Esophagus (tissue), 2 donors: ENCODE measurements at regions not wholly inside any gene's neighbourhood (a gene's known extent, or its start where the extent isn't known, plus 50 kb on each side); places are given as distances from the start of the nearest gene placed in this dataset.
"Not testable (repeated sequence)": the region's sequence is repeated elsewhere in the genome, so short reads cannot be mapped to it uniquely, and the experiment has no call there.

Source experiments
- H3K27ac ChIP-seq, 2 donors: one replicate each; pipeline ENCODE4 v1.5.1; 2013; ENCODE audit warnings: low read depth in 2 of 2, mild to moderate bottlenecking in 2 of 2, inconsistent platforms in 1 of 2, low read length in 1 of 2, moderate library complexity in 1 of 2
- H3K27me3 ChIP-seq, 2 donors: one replicate each; pipeline ENCODE4 v1.6.1; 2013; ENCODE audit warnings: low read length in 2 of 2, control low read depth in 1 of 2, mild to moderate bottlenecking in 1 of 2; ENCODE audit not compliant: insufficient read depth in 2 of 2, control insufficient read depth in 1 of 2
- H3K36me3 ChIP-seq, 2 donors: one replicate each; pipeline ENCODE4 v1.6.1; 2013; ENCODE audit warnings: low read length in 1 of 2; ENCODE audit not compliant: control insufficient read depth in 2 of 2, insufficient read depth in 2 of 2
- H3K4me1 ChIP-seq, 2 donors: one replicate each; pipeline ENCODE4 v1.6.1; 2013; ENCODE audit warnings: low read length in 1 of 2; ENCODE audit not compliant: control insufficient read depth in 2 of 2, insufficient read depth in 2 of 2
- H3K4me3 ChIP-seq, 2 donors: one replicate each; pipeline ENCODE4 v1.5.1; 2013; ENCODE audit warnings: low read length in 2 of 2, mild to moderate bottlenecking in 2 of 2, low read depth in 1 of 2, moderate library complexity in 1 of 2
- H3K9me3 ChIP-seq, 2 donors: one replicate each; pipeline ENCODE4 v1.6.1; 2013; ENCODE audit warnings: mild to moderate bottlenecking in 2 of 2, low read depth in 1 of 2, low read length in 1 of 2, moderate library complexity in 1 of 2; ENCODE audit not compliant: control insufficient read depth in 2 of 2, insufficient read depth in 1 of 2
- WGBS, 2 donors: extraction: QIAGEN DNeasy Blood & Tissue Kit; methylation state at CpG; one replicate each; pipeline ENCODE4 v1.1.7; 2013; 5-methylcytosine and 5-hydroxymethylcytosine counted together
- donor health status: healthy with polysubstance abuse.
- donor health status: Bipolar disorder and iron deficiency.

DNA sequence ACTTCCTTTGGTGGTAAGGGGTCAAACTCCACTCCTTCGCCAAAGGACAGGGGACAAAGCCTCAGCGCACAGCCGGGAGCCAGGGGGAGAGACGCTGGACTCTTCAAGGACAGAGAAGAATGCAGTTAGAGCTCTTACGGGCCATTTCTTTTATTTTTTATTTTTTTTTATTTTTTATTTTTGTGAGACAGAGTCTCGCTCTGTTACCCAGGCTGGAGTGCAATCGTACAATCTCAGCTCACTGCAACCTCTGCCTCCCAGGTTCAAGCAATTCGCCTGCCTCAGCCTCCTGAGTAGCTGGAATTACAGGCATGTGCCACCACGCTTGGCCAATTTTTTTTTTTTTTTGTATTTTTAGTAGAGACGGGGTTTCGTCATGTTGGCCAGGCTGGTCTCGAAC is 93.2 kb upstream of the RPH3AL start, which contains the start of gene RFLNB:
TSS of gene RFLNB (minus strand) at position 101 of the 400 bp plus-strand sequence.
- H3K27ac ChIP-seq: not testable (repeated sequence)

DNA sequence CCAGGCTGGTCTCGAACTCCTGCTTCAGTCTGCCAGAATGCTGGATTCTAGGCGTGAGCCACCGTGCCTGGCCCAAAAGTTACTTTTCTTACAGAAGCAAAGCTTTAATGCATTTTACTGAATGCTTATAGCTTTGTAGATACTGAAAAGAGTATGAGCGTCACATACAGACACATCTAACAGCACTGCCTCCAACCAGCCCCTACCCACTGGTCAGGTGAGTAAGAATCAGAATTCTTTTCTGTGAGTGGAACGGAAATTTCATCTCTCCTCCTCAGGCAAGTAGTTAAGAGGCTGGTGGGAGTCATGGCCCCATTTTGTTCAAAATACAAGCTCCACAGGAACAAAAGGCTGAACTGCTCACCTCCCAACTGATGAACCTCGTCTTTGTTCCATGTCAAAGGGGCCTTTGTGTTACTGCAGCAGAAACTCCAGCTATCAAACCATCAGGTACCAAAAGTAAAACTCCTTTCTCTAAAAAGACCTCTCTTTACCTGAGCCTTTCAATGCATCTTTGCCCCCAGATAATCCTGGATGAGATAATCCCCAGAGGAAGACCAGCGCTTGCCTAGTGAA is 92.4 kb upstream of the RPH3AL start:
- H3K27ac ChIP-seq: no peak overlapping the region
- H3K4me1 ChIP-seq: no peaks in the 10 kb centered on the region
- WGBS, 2 donors: 90% methylated on average over 7 of the region's 7 CpGs
- H3K27me3 ChIP-seq: no peaks in the 10 kb centered on the region
- no peak overlapping the region for H3K4me3 ChIP-seq
- H3K9me3 ChIP-seq: no peaks in the 10 kb centered on the region
- H3K36me3 ChIP-seq: no peaks in the 10 kb centered on the region

More for the DNA sequence above, 93.2 kb upstream of the RPH3AL start, which contains the start of gene RFLNB:
- not testable (repeated sequence) for H3K36me3 ChIP-seq, H3K4me3 ChIP-seq, H3K4me1 ChIP-seq, H3K9me3 ChIP-seq, H3K27me3 ChIP-seq
- 89 to 91% methylated on average over 12 of the region's 12 CpGs for WGBS, 2 donors

DNA sequence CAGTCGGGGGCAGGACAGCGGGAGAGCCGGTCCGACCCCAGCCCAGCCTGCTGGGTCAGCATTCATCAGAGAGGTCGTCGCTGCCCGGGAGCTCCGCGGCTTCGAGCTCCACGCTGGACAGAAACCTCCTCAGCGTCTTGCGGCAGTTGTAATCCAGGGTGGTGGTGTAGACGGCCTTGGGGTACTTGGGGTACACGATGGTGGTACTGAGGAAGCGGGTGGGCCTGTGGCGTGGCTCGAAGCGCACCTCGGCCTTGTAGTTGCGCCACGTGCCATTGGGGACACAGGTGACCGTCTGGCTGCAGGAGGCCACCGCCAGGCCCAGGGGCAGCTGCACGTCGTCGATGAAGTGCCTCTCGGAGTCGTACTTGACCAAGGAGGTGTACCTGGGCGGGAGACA is 90.5 kb upstream of the RPH3AL start:
- H3K36me3 ChIP-seq: no peaks in the 10 kb centered on the region
- H3K27me3 ChIP-seq: no peaks in the 10 kb centered on the region
- H3K4me1 ChIP-seq: no peaks in the 10 kb centered on the region
- H3K27ac ChIP-seq: no peak overlapping the region
- H3K9me3 ChIP-seq: no peaks in the 10 kb centered on the region
- WGBS, 2 donors: 93 to 96% methylated on average over 30 of the region's 30 CpGs
- no peak overlapping the region for H3K4me3 ChIP-seq

DNA sequence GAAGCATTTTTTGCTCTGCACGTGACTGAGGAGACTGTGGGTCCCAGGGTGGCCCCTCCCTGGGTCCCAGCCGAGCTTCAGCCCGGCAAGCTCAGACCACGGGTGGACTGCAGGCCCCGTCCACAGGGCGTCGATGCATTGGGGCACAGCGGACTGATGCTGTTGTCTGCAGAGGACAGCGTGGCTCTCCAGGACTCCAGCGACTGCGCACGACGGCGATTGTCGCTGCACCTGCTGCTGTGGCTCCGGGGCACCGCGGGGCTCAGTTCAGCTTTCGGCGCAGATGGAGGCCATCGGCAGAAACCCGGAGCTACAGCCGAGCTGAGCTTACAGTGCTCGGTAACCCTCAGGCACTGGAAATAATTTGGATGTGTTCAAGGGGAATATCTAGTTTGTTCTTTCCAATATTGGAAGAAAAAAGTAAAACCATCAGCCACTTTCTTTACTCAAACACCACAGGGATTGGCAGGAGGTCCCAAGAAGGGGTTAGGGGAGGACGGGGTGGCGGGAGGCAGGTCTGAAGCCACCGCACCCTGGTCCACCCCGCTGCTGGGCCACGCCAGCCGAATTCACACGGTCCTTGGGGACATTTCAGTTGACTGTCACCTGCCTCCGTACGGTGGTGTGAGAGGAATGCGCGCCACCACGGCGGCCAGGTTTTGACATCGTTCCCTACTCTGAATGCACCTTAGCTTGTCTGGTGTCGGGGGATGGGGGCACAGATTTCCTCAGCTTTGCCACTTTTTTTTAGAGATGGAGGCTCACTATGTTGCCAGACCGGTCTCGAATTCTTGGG is 88.7 kb upstream of the RPH3AL start:
- 92 to 94% methylated on average over 41 of the region's 41 CpGs for WGBS, 2 donors
- H3K4me1 ChIP-seq: no peaks in the 10 kb centered on the region
- H3K27ac ChIP-seq: no peak overlapping the region
- H3K27me3 ChIP-seq: no peaks in the 10 kb centered on the region
- H3K4me3 ChIP-seq: no peak overlapping the region
- H3K9me3 ChIP-seq: no peaks in the 10 kb centered on the region
- no peaks in the 10 kb centered on the region for H3K36me3 ChIP-seq

DNA sequence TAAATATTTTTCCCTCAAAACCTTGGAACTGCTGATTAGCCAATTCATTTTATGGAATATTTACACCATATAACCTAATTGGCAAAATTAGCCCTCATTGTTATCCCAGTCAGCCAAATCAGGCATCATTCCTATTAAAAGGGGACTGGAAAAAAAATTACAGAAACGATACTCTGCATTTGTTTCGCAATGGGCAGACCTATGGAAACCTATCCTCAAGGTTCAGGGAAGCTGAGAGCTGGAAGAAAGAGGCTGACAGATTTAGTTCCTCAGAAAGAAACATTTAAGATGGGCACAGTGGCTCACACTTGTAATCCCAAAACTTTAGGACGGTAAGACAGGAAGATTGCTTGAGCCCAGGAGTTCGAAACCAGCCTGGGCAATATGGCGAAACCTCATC is 85.6 kb upstream of the RPH3AL start:
- no peaks in the 10 kb centered on the region for H3K36me3 ChIP-seq
- H3K27me3 ChIP-seq: no peaks in the 10 kb centered on the region
- WGBS, 2 donors: 81 to 94% methylated on average over 5 of the region's 5 CpGs
- H3K4me3 ChIP-seq: no peak overlapping the region
- no peak overlapping the region for H3K27ac ChIP-seq
- no peaks in the 10 kb centered on the region for H3K9me3 ChIP-seq
- H3K4me1 ChIP-seq: no peaks in the 10 kb centered on the region

DNA sequence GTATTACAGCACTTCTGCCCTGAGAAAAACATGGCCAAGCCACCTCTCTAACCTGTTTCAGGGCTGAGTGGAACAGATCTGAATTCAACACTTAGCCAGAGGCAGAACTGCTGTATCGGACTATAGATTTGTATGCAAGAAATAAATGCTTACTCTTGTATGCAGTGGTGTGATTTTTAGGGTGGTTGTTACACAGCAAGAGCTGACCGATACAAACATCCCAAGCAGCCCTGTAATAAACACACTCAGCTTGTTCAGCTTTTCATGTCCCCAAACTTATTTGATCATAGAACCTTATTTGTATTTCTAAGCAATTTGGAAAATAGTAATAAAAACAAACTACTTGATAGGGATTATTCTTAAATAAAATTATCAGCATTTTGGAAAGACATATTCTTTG is 84.9 kb upstream of the RPH3AL start:
- Histone ChIP-seq H3K4me3 (no peak overlapping the region), H3K9me3 (no peaks in the 10 kb centered on the region), H3K27me3 (no peaks in the 10 kb centered on the region), H3K36me3 (no peaks in the 10 kb centered on the region), H3K27ac (no peak overlapping the region), H3K4me1 (no peaks in the 10 kb centered on the region)
- 94 to 100% methylated on average over 2 of the region's 2 CpGs for WGBS, 2 donors

DNA sequence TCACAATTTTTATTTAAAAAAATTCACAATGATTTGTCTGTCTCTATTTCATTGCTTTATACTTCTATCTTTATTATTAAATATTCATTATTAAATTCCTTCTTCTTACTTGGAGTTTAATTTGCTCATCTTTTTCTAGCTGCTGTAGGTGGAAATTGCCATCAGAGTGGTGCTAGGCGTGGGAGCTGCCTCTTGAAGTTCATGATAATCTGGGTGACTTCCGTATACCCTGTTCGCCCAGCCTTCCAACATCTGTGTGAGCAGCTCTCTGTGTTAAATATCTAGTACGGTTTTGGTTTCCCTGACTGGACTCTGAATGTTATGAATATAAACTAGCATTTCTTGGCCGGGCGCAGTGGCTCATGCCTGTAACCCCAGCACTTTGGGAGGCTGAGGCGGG is 84.0 kb upstream of the RPH3AL start:
- Histone ChIP-seq H3K4me1 (no peaks in the 10 kb centered on the region), H3K27ac (no peak overlapping the region), H3K36me3 (no peaks in the 10 kb centered on the region), H3K4me3 (no peak overlapping the region), H3K9me3 (no peaks in the 10 kb centered on the region), H3K27me3 (no peaks in the 10 kb centered on the region)
- WGBS, 2 donors: 82 to 88% methylated on average over 7 of the region's 7 CpGs

DNA sequence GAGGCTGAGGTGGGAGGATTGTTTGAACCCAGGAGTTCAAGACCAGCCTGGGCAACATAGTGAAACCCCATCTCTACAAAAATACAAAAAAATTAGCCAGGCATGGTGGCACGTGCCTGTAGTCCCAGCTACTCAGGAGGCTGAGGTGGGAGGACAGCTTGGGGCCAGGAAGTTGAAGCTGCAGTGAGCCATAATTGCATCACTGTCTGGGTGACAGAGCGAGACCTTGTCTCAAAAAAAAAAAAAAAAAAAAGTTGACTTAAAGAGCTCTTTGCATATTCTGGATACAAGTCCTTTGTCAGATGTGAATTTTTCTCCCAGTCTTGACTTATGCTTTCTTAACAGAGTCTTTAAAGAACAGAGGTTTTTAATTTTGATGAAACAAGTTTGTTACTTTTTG is 79.9 kb upstream of the RPH3AL start:
- H3K9me3 ChIP-seq, H3K36me3 ChIP-seq, H3K27me3 ChIP-seq, H3K4me3 ChIP-seq, H3K27ac ChIP-seq, H3K4me1 ChIP-seq: not testable (repeated sequence)
- 72 to 77% methylated on average over 2 of the region's 2 CpGs for WGBS, 2 donors

DNA sequence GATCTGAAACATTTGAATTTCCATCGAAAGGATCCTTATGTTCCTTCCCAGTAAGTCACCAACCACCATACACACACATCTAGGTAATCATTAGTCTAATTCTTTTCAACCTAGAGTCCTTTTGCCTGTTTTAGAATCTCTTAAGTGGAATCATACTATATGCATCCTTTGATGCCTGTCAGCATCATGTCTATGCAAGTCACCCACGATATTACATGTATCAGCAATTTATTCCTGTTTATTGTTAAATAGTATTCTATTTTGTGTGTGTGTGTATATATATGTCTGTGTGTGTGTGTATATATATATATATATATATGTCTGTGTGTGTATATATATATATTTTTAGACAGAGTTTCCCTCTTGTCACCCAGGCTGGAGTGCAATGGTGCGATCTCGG is 78.9 kb upstream of the RPH3AL start:
- Histone ChIP-seq H3K9me3 (peaks cover 5 to 9% of the 10 kb centered on the region in 2 donors), H3K36me3 (no peaks in the 10 kb centered on the region), H3K27ac (no peak overlapping the region), H3K27me3 (no peaks in the 10 kb centered on the region), H3K4me1 (no peaks in the 10 kb centered on the region), H3K4me3 (no peak overlapping the region)
- WGBS, 2 donors: 91 to 93% methylated on average over 4 of the region's 4 CpGs

DNA sequence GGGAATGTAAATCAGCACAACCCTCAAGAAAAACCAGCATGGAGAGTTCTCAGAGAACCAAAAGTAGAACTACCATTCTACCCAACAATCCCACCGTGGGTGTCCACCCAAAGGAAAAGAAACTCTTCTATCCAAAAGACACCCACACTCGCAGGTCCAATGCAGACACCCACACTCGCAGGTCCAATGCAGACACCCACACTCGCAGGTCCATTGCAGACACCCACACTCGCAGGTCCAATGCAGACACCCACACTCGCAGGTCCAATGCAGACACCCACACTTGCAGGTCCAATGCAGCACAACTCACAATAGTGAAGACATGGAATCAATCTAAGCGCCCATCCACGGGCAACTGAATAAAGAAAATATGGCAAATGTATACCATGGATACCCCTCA is 77.0 kb upstream of the RPH3AL start:
- no peaks in the 10 kb centered on the region for H3K4me1 ChIP-seq
- no peaks in the 10 kb centered on the region for H3K27me3 ChIP-seq
- H3K9me3 ChIP-seq: peaks cover 5 to 9% of the 10 kb centered on the region in 2 donors
- H3K36me3 ChIP-seq: no peaks in the 10 kb centered on the region
- 94 to 95% methylated on average over 8 of the region's 8 CpGs for WGBS, 2 donors
- no peak overlapping the region for H3K27ac ChIP-seq
- no peak overlapping the region for H3K4me3 ChIP-seq
